Right cardiac atrium (tissue), 5 donors: ENCODE measurements at regions not wholly inside any gene's neighbourhood (a gene's known extent, or its start where the extent isn't known, plus 50 kb on each side); places are given as distances from the start of the nearest gene placed in this dataset.
A peak's percentile ranks its signal among the peaks of the same experiment; 100 is the strongest.

Experiments used
- ATAC-seq, 2 donors: fragments of 200-7000 bp; cut with Tn5 transposase; one replicate each; pipeline versions ENCODE4 v1.8.0 to v1.9.1; 2020; ENCODE audit warnings: moderate library complexity in 2 of 2, mild to moderate bottlenecking in 1 of 2
- DNase-seq, 3 donors: peaks; one replicate each; pipeline ENCODE4 v3.0.0-alpha.2; 2020
- H3K27ac ChIP-seq: one replicate; pipeline ENCODE4 v1.5.1; 2013; ENCODE audit warnings: mild to moderate bottlenecking, low read length, control low read depth, moderate library complexity
- H3K27me3 ChIP-seq: one replicate; pipeline ENCODE4 v1.6.1; 2013; ENCODE audit not compliant: control insufficient read depth, insufficient read depth
- H3K4me1 ChIP-seq: one replicate; pipeline ENCODE4 v1.6.1; 2013; ENCODE audit warnings: low read length; ENCODE audit not compliant: control insufficient read depth, insufficient read depth
- H3K4me3 ChIP-seq: one replicate; pipeline ENCODE4 v1.5.1; 2013; ENCODE audit warnings: low read length, control low read depth
- H3K9me3 ChIP-seq: one replicate; pipeline ENCODE4 v1.6.1; 2013; ENCODE audit warnings: low read length; ENCODE audit not compliant: control insufficient read depth
- WGBS: extraction: QIAGEN DNeasy Blood & Tissue Kit; methylation state at CpG from one replicate; pipeline ENCODE4 v1.1.7; 2013; 5-methylcytosine and 5-hydroxymethylcytosine counted together
- intact Hi-C, 4 donors: fragments of 100-400 bp; cut with DNase I; formaldehyde crosslinking; loops; one replicate each; pipeline versions ENCODE4 v1.11.0 to v1.14.0; 2022 to 2023
- donor health status: healthy with polysubstance abuse.
- donor health status: DM: no; HTN: yes; CAD: no.
- donor health status: DM: no; HTN: no; CAD: no.
- donor health status: DM: no; HTN: yes; CAD: no; lungs with severe emphysema.
- donor health status: DM: yes; HTN: yes; CAD: no.

- no peaks in the 10 kb centered on the region for H3K27me3 ChIP-seq
- no peak for ATAC-seq
- no peak for DNase-seq
- H3K4me3 ChIP-seq = no peak overlapping the region
- no peak overlapping the region for H3K27ac ChIP-seq
- H3K9me3 ChIP-seq = no peaks in the 10 kb centered on the region
- H3K4me1 ChIP-seq = peaks cover 2% of the 10 kb centered on the region
- intact Hi-C loops = no loop called here
- WGBS = 60% methylated on average over 29 of the region's 29 CpGs
Observed at GRCh38 chr13:105997581-105998550, 537.6 kb downstream of the EFNB2 start.

DNA sequence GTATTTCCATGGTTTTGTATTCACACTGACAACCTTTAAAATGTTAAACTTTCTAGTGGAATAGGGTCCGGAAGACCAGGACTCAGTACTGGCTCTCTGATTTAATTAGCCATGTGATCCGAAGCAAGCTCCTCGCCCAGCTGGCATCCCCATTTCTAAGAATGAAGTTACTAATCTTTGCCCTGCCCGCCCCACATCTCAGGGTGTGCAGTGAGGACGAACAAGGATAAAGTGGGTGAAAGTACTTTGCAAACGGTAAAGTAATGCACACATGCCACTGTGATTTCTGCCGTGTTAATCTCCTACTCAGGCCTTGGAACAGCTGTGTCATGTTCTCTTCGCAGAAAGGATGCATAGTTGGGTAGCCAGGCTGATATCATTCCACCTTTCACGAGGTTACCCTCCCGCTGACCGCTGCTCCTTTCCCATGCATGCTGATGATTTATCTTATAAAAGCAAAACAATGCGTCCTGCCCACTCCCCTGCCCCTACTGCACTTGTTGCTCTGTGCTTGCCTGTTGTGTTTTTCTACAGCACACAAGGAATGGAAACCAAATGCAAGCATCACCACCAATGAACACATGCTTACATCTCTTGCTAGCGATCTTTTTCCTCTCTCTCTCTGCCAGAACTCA is 539.0 kb downstream of the EFNB2 start:
- Histone ChIP-seq H3K9me3 (no peaks in the 10 kb centered on the region), H3K27ac (no peak overlapping the region), H3K27me3 (no peaks in the 10 kb centered on the region), H3K4me1 (peaks cover 2% of the 10 kb centered on the region), H3K4me3 (no peak overlapping the region)
- 89% methylated on average over 13 of the region's 13 CpGs for WGBS
- ATAC-seq = no peak
- intact Hi-C loops = no loop called here
- DNase-seq = no peak

- intact Hi-C loops = no loop called here
- no peak overlapping the region for H3K27ac ChIP-seq
- H3K9me3 ChIP-seq = no peaks in the 10 kb centered on the region
- DNase-seq (no peak), ATAC-seq (no peak)
- WGBS = 97% methylated on average over 5 of the region's 5 CpGs
- peaks cover 2% of the 10 kb centered on the region for H3K4me1 ChIP-seq
- no peaks in the 10 kb centered on the region for H3K27me3 ChIP-seq
- H3K4me3 ChIP-seq = no peak overlapping the region
Observed at GRCh38 chr13:105994340-105994739, 541.1 kb downstream of the EFNB2 start.

DNA sequence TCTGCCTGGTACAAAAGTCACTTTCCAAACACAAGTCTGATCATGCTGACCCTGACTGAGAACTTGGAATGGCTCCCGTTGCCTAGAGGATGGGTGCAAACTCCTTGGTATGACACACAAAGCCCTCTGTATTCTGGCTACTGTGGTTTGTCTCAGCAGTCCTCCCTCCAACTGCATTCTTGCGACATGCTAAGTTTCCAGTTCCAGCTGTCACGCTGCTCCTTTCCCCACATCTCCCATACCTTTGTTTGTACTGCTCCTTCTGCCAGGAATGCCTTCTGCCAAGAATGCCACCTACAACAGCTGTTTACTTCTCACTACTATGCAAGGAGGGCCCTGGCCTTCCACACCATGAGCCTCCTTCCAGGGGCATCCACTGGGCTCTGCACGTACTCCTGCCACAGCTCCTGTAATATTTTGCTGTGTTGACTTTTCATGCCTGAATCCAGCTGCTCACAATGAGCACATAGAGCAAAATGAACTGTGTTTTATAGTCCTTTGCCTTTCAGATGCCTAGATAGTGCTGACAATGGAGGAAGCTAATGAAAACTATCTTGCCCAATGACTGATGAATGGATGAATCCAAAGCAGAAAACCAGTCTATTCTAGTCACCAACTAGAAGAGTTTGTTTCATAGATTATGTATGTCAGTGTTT is 543.7 kb downstream of the EFNB2 start:
- WGBS = 74% methylated on average over 4 of the region's 4 CpGs
- Histone ChIP-seq H3K9me3 (no peaks in the 10 kb centered on the region), H3K4me1 (no peaks in the 10 kb centered on the region), H3K27me3 (no peaks in the 10 kb centered on the region), H3K4me3 (no peak overlapping the region), H3K27ac (no peak overlapping the region)
- peak; percentile 52 to 66 for ATAC-seq
- peak in 2 of 3 donors; percentile 23 to 28 for DNase-seq
- intact Hi-C loops = no loop called here

GRCh38 chr13:105991131-105991530 is 544.3 kb downstream of the EFNB2 start:
- no peak overlapping the region for H3K27ac ChIP-seq
- intact Hi-C loops = no loop called here
- H3K27me3 ChIP-seq = no peaks in the 10 kb centered on the region
- WGBS = 86% methylated on average over 1 of the region's 1 CpG
- no peak overlapping the region for H3K4me3 ChIP-seq
- DNase-seq (no peak), ATAC-seq (no peak)
- no peaks in the 10 kb centered on the region for H3K4me1 ChIP-seq
- H3K9me3 ChIP-seq = no peaks in the 10 kb centered on the region

GRCh38 chr13:105990256-105990958 is 545.1 kb downstream of the EFNB2 start:
- H3K27ac ChIP-seq = no peak overlapping the region
- ATAC-seq (no peak), DNase-seq (no peak)
- H3K4me3 ChIP-seq = no peak overlapping the region
- intact Hi-C loops = no loop called here
- H3K9me3 ChIP-seq = no peaks in the 10 kb centered on the region
- H3K27me3 ChIP-seq = no peaks in the 10 kb centered on the region
- 79% methylated on average over 4 of the region's 4 CpGs for WGBS
- H3K4me1 ChIP-seq = no peaks in the 10 kb centered on the region

DNA sequence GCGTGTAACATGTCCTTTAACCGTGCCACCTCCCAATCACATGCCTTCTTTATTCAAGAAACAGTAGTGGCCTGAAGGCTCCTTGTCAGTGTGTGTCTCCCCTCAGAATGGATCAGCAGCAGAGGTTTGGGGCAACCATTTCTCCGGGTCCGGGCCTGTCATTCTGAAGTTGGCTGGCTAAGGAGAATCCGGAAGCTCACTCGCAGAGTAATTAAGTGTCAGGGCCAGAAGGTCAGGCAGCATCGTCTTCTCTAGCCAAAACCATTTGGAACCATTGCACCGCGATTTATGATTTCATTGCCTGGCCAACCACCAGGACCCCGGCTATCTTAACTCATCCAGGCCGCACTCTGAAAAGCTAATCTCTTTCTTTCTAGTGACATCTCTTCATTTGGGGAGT is 550.8 kb downstream of the EFNB2 start:
- ATAC-seq (no peak), DNase-seq (no peak)
- WGBS = 58% methylated on average over 11 of the region's 11 CpGs
- Histone ChIP-seq H3K27me3 (no peaks in the 10 kb centered on the region), H3K4me1 (no peaks in the 10 kb centered on the region), H3K27ac (no peak overlapping the region), H3K9me3 (no peaks in the 10 kb centered on the region), H3K4me3 (no peak overlapping the region)
- intact Hi-C loops = no loop called here

- no peaks in the 10 kb centered on the region for H3K4me1 ChIP-seq
- ATAC-seq (no peak), DNase-seq (no peak)
- H3K9me3 ChIP-seq = no peaks in the 10 kb centered on the region
- H3K4me3 ChIP-seq = no peak overlapping the region
- 93% methylated on average over 3 of the region's 3 CpGs for WGBS
- intact Hi-C loops = no loop called here
- no peaks in the 10 kb centered on the region for H3K27me3 ChIP-seq
- no peak overlapping the region for H3K27ac ChIP-seq
Observed at GRCh38 chr13:105984236-105984635, 551.2 kb downstream of the EFNB2 start.

- Histone ChIP-seq H3K4me1 (no peaks in the 10 kb centered on the region), H3K27me3 (no peaks in the 10 kb centered on the region), H3K4me3 (no peak overlapping the region), H3K9me3 (no peaks in the 10 kb centered on the region), H3K27ac (no peak overlapping the region)
- WGBS = 83% methylated on average over 11 of the region's 11 CpGs
- intact Hi-C loops = no loop called here
- DNase-seq = no peak
- ATAC-seq = no peak
Observed at GRCh38 chr13:105982219-105982930, 553.1 kb downstream of the EFNB2 start.

DNA sequence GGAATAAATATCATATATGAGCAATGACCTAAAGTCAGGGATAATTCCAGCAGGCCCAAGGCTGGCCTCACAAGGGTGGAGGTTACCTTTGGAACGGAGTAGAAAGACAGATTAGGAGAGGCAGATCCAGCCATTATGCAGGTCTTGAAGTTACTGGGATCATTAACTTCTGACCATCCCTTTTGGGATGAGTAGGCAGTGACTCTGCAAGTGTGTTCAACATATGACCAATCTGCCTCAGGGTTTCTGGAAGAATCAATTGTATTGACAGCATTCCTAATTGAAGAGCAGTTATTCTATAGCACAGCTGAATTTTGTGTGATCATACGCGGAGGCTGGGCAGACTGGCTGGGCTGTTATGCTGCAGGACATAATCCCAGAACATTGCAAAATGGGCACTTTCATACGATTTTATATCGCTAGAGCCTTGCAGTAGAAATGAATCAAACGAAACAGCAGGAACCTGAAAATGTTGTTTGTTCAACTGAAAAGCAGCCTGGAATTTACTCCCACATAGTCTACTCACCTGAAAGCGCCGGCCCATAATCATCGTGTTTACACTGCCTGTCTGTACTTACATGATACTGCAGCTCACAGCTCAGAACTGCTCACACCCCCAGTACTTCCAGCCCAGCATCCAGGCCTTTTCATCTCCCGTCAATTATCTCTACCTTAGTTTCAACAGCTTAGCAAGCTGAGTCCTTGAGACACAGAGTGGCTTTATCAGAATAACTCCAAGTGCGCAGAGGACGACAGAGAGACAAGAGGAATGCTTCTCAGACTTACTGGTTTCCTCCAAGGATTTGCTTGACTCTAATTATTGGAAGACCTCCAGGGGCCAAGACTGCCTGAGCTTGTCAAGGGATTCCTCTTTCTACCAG is 556.1 kb downstream of the EFNB2 start:
- no peak overlapping the region for H3K4me3 ChIP-seq
- no peak for DNase-seq
- no peaks in the 10 kb centered on the region for H3K9me3 ChIP-seq
- intact Hi-C loops = no loop called here
- H3K27ac ChIP-seq = no peak overlapping the region
- no peaks in the 10 kb centered on the region for H3K4me1 ChIP-seq
- H3K27me3 ChIP-seq = no peaks in the 10 kb centered on the region
- ATAC-seq = no peak
- 67% methylated on average over 12 of the region's 12 CpGs for WGBS
